ENCODE measurements at regions not wholly inside any gene's neighbourhood (a gene's known extent, or its start where the extent isn't known, plus 50 kb on each side); places are given as distances from the start of the nearest gene placed in this dataset.
"Not testable (repeated sequence)": the region's sequence is repeated elsewhere in the genome, so short reads cannot be mapped to it uniquely, and the experiment has no call there.

- no peak for ATAC-seq (replicated peaks in 6 of 8)
- in situ Hi-C loops (cut with MboI; ENCODE audit: low pct_unique_long_range_greater_than_20kb in 2 of 9, low sequenced_read_pairs in 9 of 9, unreplicated experiment in 9 of 9) = no loop called here
- WGBS, 10 experiments = 50 to 100% (median 61%) methylated on average over 1 to 3 of the region's 3 CpGs; no CpG with 5 or more reads in 2 of the 10 experiments
- Histone ChIP-seq H3K27ac (no peak overlapping the region), H3K4me1 (replicated peaks in 1 of 2) (peaks cover 25 to 47% of the 10 kb centered on the region in 2 donors), H3K4me3 (no peak overlapping the region)
Measured at GRCh38 chr15:35956056-35956455, 410.1 kb upstream of the DPH6 start.

- no peak overlapping the region for H3K4me3 ChIP-seq
- 0 to 39% (median 0%) methylated on average over 1 to 2 of the region's 2 CpGs; no CpG with 5 or more reads in 3 of the 10 experiments for WGBS, 10 experiments
- peak overlapping the region in 1 of 2 donors; percentile 25 for H3K27ac ChIP-seq
- peak in 7 of 8 experiments; percentile 40 to 98 (median 94) for ATAC-seq (replicated peaks in 6 of 8)
- peaks cover 25 to 47% of the 10 kb centered on the region in 2 donors for H3K4me1 ChIP-seq (replicated peaks in 1 of 2)
- in situ Hi-C loops (cut with MboI; ENCODE audit: low pct_unique_long_range_greater_than_20kb in 2 of 9, low sequenced_read_pairs in 9 of 9, unreplicated experiment in 9 of 9) = no loop called here
Measured at GRCh38 chr15:35958021-35958420, 412.1 kb upstream of the DPH6 start.

GRCh38 chr15:35958975-35959374 is 413.0 kb upstream of the DPH6 start:
- peak in 6 of 8 experiments; percentile 16 to 52 (median 37) for ATAC-seq (replicated peaks in 6 of 8)
- Histone ChIP-seq H3K27ac (no peak overlapping the region), H3K4me3 (no peak overlapping the region), H3K4me1 (replicated peaks in 1 of 2) (peaks cover 25 to 47% of the 10 kb centered on the region in 2 donors)
- WGBS, 10 experiments = 0 to 60% (median 21%) methylated on average over 1 to 2 of the region's 2 CpGs; no CpG with 5 or more reads in 2 of the 10 experiments
- in situ Hi-C loops (cut with MboI; ENCODE audit: low pct_unique_long_range_greater_than_20kb in 2 of 9, low sequenced_read_pairs in 9 of 9, unreplicated experiment in 9 of 9) = no loop called here

GRCh38 chr15:35963326-35963725 is 417.4 kb upstream of the DPH6 start:
- in situ Hi-C loops (cut with MboI; ENCODE audit: low pct_unique_long_range_greater_than_20kb in 2 of 9, low sequenced_read_pairs in 9 of 9, unreplicated experiment in 9 of 9) = no loop called here
- no peak overlapping the region for H3K27ac ChIP-seq
- WGBS, 10 experiments = 70 to 100% (median 94%) methylated on average over 1 to 2 of the region's 2 CpGs
- no peak for ATAC-seq (replicated peaks in 6 of 8)
- no peak overlapping the region for H3K4me3 ChIP-seq
- peaks cover 10 to 51% of the 10 kb centered on the region in 2 donors for H3K4me1 ChIP-seq (replicated peaks in 1 of 2)

- Histone ChIP-seq H3K4me3 (no peak overlapping the region), H3K4me1 (replicated peaks in 1 of 2) (peaks cover 18 to 50% of the 10 kb centered on the region in 2 donors), H3K27ac (no peak overlapping the region)
- in situ Hi-C loops (cut with MboI; ENCODE audit: low pct_unique_long_range_greater_than_20kb in 2 of 9, low sequenced_read_pairs in 9 of 9, unreplicated experiment in 9 of 9) = no loop called here
- ATAC-seq (replicated peaks in 6 of 8) = no peak
- WGBS, 10 experiments = 56 to 100% (median 80%) methylated on average over 1 to 2 of the region's 2 CpGs; no CpG with 5 or more reads in 1 of the 10 experiments
Measured at GRCh38 chr15:35966781-35967180, 420.8 kb upstream of the DPH6 start.

- ATAC-seq (replicated peaks in 6 of 8); in situ Hi-C loops (cut with MboI; ENCODE audit: low pct_unique_long_range_greater_than_20kb in 2 of 9, low sequenced_read_pairs in 9 of 9, unreplicated experiment in 9 of 9); H3K27ac ChIP-seq; H3K4me3 ChIP-seq: not testable (repeated sequence)
- 50 to 100% (median 89%) methylated on average over 1 to 17 of the region's 17 CpGs for WGBS, 10 experiments
- peaks cover 23 to 62% of the 10 kb centered on the region in 2 donors for H3K4me1 ChIP-seq (replicated peaks in 1 of 2)
Measured at GRCh38 chr15:35967968-35968367, 422.0 kb upstream of the DPH6 start.

GRCh38 chr15:35973029-35973428 is 427.1 kb upstream of the DPH6 start:
- 25 to 80% (median 57%) methylated on average over 1 of the region's 1 CpG; no CpG with 5 or more reads in 2 of the 10 experiments for WGBS, 10 experiments
- Histone ChIP-seq H3K27ac (no peak overlapping the region), H3K4me1 (replicated peaks in 1 of 2) (peaks cover 31 to 54% of the 10 kb centered on the region in 2 donors), H3K4me3 (no peak overlapping the region)
- in situ Hi-C loops (cut with MboI; ENCODE audit: low pct_unique_long_range_greater_than_20kb in 2 of 9, low sequenced_read_pairs in 9 of 9, unreplicated experiment in 9 of 9) = no loop called here
- ATAC-seq (replicated peaks in 6 of 8) = no peak

- H3K4me3 ChIP-seq = no peak overlapping the region
- in situ Hi-C loops (cut with MboI; ENCODE audit: low pct_unique_long_range_greater_than_20kb in 2 of 9, low sequenced_read_pairs in 9 of 9, unreplicated experiment in 9 of 9) = no loop called here
- ATAC-seq (replicated peaks in 6 of 8) = no peak
- H3K4me1 ChIP-seq (replicated peaks in 1 of 2) = peaks cover 31 to 54% of the 10 kb centered on the region in 2 donors
- WGBS, 10 experiments = 23 to 93% (median 70%) methylated on average over 2 to 3 of the region's 3 CpGs; no CpG with 5 or more reads in 2 of the 10 experiments
- H3K27ac ChIP-seq = no peak overlapping the region
Measured at GRCh38 chr15:35974052-35974451, 428.1 kb upstream of the DPH6 start.

- in situ Hi-C loops (cut with MboI; ENCODE audit: low pct_unique_long_range_greater_than_20kb in 2 of 9, low sequenced_read_pairs in 9 of 9, unreplicated experiment in 9 of 9) = no loop called here
- no peak overlapping the region for H3K4me3 ChIP-seq
- no peak for ATAC-seq (replicated peaks in 6 of 8)
- peaks cover 19 to 36% of the 10 kb centered on the region in 2 donors for H3K4me1 ChIP-seq (replicated peaks in 1 of 2)
- 72 to 100% (median 85%) methylated on average over 2 to 4 of the region's 4 CpGs; no CpG with 5 or more reads in 1 of the 10 experiments for WGBS, 10 experiments
- H3K27ac ChIP-seq = no peak overlapping the region
Measured at GRCh38 chr15:35975941-35976340, 430.0 kb upstream of the DPH6 start.

GRCh38 chr15:35979608-35980007 is 433.6 kb upstream of the DPH6 start:
- WGBS, 10 experiments = 58 to 100% (median 80%) methylated on average over 1 to 2 of the region's 2 CpGs; no CpG with 5 or more reads in 1 of the 10 experiments
- no peak for ATAC-seq (replicated peaks in 6 of 8)
- peaks cover 0 to 3% of the 10 kb centered on the region in 2 donors for H3K4me1 ChIP-seq (replicated peaks in 1 of 2)
- in situ Hi-C loops (cut with MboI; ENCODE audit: low pct_unique_long_range_greater_than_20kb in 2 of 9, low sequenced_read_pairs in 9 of 9, unreplicated experiment in 9 of 9) = no loop called here
- H3K27ac ChIP-seq = no peak overlapping the region
- H3K4me3 ChIP-seq = no peak overlapping the region

- in situ Hi-C loops (cut with MboI; ENCODE audit: low pct_unique_long_range_greater_than_20kb in 2 of 9, low sequenced_read_pairs in 9 of 9, unreplicated experiment in 9 of 9) = no loop called here
- H3K27ac ChIP-seq = no peak overlapping the region
- no peaks in the 10 kb centered on the region for H3K4me1 ChIP-seq (replicated peaks in 1 of 2)
- no peak overlapping the region for H3K4me3 ChIP-seq
- ATAC-seq (replicated peaks in 6 of 8) = peak in 3 of 8 experiments; percentile 25 to 71 (median 52)
Measured at GRCh38 chr15:35980719-35981118, 434.8 kb upstream of the DPH6 start.

- WGBS, 10 experiments = 50 to 91% (median 72%) methylated on average over 2 to 7 of the region's 7 CpGs; no CpG with 5 or more reads in 2 of the 10 experiments
- in situ Hi-C loops (cut with MboI; ENCODE audit: low pct_unique_long_range_greater_than_20kb in 2 of 9, low sequenced_read_pairs in 9 of 9, unreplicated experiment in 9 of 9) = no loop called here
- no peak for ATAC-seq (replicated peaks in 6 of 8)
Measured at GRCh38 chr15:35986191-35986721, 440.3 kb upstream of the DPH6 start.

GRCh38 chr15:35987056-35987455 is 441.1 kb upstream of the DPH6 start:
- no peak overlapping the region for H3K27ac ChIP-seq
- H3K4me1 ChIP-seq (replicated peaks in 1 of 2) = no peaks in the 10 kb centered on the region
- ATAC-seq (replicated peaks in 6 of 8) = peak in 1 of 8 experiments; percentile 30
- in situ Hi-C loops (cut with MboI; ENCODE audit: low pct_unique_long_range_greater_than_20kb in 2 of 9, low sequenced_read_pairs in 9 of 9, unreplicated experiment in 9 of 9) = no loop called here
- 20 to 88% (median 75%) methylated on average over 1 to 2 of the region's 2 CpGs; no CpG with 5 or more reads in 1 of the 10 experiments for WGBS, 10 experiments
- no peak overlapping the region for H3K4me3 ChIP-seq

More at GRCh38 chr15:35986191-35986721, 440.3 kb upstream of the DPH6 start:
- Histone ChIP-seq H3K27ac (no peak overlapping the region), H3K4me3 (no peak overlapping the region), H3K4me1 (replicated peaks in 1 of 2) (no peaks in the 10 kb centered on the region)

GRCh38 chr15:35991386-35991785 is 445.4 kb upstream of the DPH6 start:
- ATAC-seq (replicated peaks in 6 of 8) = no peak
- no peak overlapping the region for H3K27ac ChIP-seq
- H3K4me1 ChIP-seq (replicated peaks in 1 of 2) = no peaks in the 10 kb centered on the region
- H3K4me3 ChIP-seq = no peak overlapping the region
- in situ Hi-C loops (cut with MboI; ENCODE audit: low pct_unique_long_range_greater_than_20kb in 2 of 9, low sequenced_read_pairs in 9 of 9, unreplicated experiment in 9 of 9) = no loop called here
- whole genome bisulfite sequencing, 10 experiments = 33 to 100% (median 79%) methylated on average over 1 to 3 of the region's 3 CpGs; no CpG with 5 or more reads in 3 of the 10 experiments
